ENCODE measurements at regions not wholly inside any gene's neighbourhood (a gene's known extent, or its start where the extent isn't known, plus 50 kb on each side); places are given as distances from the start of the nearest gene placed in this dataset.

- TF ChIP-seq RAD21 (IDR thresholded peaks at IDR 0.05; ENCODE audit: low read length) = no peak
- no peak for TF ChIP-seq CTCF (IDR thresholded peaks at IDR 0.05)
- TF ChIP-seq CHD2 (IDR thresholded peaks at IDR 0.05; ENCODE audit: low read length, partially characterized antibody) = no peak
- TF ChIP-seq POLR2AphosphoS5 (IDR thresholded peaks at IDR 0.05; ENCODE audit: low read depth, low read length) = no peak
- no peak for TF ChIP-seq MAX (IDR thresholded peaks at IDR 0.05; ENCODE audit: low read depth)
- no peak for TF ChIP-seq REST (IDR thresholded peaks at IDR 0.05; ENCODE audit: low read depth, low read length)
- no peak for TF ChIP-seq TEAD4 (IDR thresholded peaks at IDR 0.05; ENCODE audit: borderline replicate concordance, insufficient read depth)
- TF ChIP-seq MXI1 (IDR thresholded peaks at IDR 0.05; ENCODE audit: low read depth, low read length) = no peak
- TF ChIP-seq TAF1 (IDR thresholded peaks at IDR 0.05; ENCODE audit: borderline replicate concordance, low read depth, low read length) = no peak
- no peak for TF ChIP-seq JUND (IDR thresholded peaks at IDR 0.05)
- TF ChIP-seq NRF1 (IDR thresholded peaks at IDR 0.05; ENCODE audit: low read depth, low read length) = no peak
- no peak for TF ChIP-seq RCOR1 (IDR thresholded peaks at IDR 0.05; ENCODE audit: low read length)
- TF ChIP-seq FOSL2 (IDR thresholded peaks at IDR 0.05; ENCODE audit: borderline replicate concordance, low read depth) = no peak
These were observed 148.7 kb downstream of the C7orf25 start for GRCh38 chr7:42763137-42763551.

Data from SK-N-SH (cell line).